Skin epidermis (tissue), 12 donors: ENCODE measurements at regions not wholly inside any gene's neighbourhood (a gene's known extent, or its start where the extent isn't known, plus 50 kb on each side); places are given as distances from the start of the nearest gene placed in this dataset.

Experiments used
- H3K27ac ChIP-seq, 21 experiments: fragments of 200-600 bp; sonication (generic) in 11 of 21; one replicate each; pipeline ENCODE4 v1.5.0; 2020; ENCODE audit warnings: mild to moderate bottlenecking in 3 of 21, inconsistent platforms in 2 of 21, moderate library complexity in 2 of 21
- H3K4me3 ChIP-seq, 7 experiments: fragments of 200-600 bp; sonication (generic) in 2 of 7; one replicate each; pipeline ENCODE4 v1.5.0; 2020; ENCODE audit warnings: inconsistent platforms in 2 of 7, mild to moderate bottlenecking in 2 of 7, moderate library complexity in 1 of 7

DNA sequence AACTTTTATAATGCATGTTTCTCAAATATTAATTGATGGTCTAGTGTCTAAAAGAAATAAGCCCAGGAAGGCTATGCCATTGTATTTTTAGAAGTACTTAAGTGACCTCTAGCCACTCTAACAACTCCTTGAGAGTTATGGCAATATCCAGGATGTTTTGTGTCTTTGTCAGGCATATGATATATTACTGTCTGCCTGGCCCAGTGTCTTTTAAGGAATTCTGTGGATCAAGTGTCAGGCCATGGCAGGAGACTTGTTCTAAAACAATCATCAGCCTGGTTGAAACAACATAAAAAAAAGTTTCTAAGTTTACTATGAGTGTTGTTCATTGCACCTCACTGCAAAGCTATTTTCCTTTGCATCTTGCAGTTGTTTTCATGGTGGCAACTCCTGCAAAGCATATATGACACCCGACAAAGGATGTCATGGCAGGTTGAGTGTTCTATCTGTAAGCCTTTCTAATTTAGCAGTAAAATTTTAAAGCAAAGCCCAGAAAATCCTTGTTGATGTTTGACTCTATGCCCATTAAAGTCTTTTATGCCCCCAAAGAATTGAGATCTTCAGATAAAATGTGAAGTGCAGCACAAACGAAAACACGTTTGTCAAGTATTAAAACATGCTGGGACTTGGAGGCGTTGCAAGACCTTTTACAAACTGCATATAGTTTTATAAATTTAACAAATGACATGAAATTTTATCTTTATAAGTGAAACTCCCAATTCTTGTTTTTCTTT is 89.5 kb upstream of the SLC38A2 start:
- Histone ChIP-seq H3K4me3 (no peak overlapping the region), H3K27ac (peak overlapping the region in 9 of 21 experiments; percentile 31 to 66 (median 38))

DNA sequence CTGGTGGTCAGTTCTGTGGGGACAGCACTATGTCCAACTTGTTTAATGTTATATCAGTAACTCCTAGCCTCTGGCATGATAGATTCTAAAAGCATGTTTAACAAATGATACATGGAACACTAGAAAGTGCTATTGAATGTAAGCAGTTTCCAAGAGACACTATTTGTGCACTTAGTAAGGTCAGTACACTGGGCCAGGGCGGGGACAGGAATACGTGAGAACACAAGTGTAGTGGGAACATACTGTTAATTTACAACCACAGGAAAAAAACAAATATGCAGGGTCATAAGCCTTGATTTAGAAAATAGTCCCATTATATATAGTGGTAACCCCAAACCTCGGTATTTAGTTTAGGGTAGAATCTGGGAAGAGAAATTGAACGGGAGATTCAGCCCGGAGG is 88.9 kb upstream of the SLC38A2 start:
- Histone ChIP-seq H3K27ac (peak overlapping the region in 3 of 21 experiments; percentile 39 to 49 (median 44)), H3K4me3 (no peak overlapping the region)

DNA sequence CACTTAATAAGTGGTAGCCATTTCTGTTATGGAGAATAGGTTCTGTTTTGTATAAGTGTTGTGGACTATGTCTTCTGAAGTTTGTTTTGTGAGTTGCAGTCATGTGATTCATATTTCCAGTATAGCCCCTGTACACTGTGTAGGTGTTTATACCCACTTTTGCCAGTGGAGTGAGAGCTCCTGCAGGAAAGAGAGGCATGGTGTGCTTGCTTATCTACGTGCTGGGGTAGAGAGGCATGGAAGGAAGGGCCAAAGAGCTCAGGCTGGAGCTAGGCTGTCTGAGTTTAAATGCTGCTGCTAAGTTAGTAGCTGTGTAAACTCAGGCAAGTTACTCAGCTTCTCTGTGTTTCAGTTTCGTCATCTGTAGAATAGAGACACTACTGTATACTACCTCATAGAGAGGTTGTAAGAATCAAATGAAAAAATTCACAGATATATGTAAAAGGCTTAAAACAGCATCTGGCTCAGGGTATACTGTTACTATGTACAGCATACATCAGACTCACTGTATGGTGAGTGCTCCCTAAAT is 88.2 kb upstream of the SLC38A2 start:
- peak overlapping the region in 3 of 21 experiments; percentile 2 to 8 (median 2) for H3K27ac ChIP-seq
- no peak overlapping the region for H3K4me3 ChIP-seq

DNA sequence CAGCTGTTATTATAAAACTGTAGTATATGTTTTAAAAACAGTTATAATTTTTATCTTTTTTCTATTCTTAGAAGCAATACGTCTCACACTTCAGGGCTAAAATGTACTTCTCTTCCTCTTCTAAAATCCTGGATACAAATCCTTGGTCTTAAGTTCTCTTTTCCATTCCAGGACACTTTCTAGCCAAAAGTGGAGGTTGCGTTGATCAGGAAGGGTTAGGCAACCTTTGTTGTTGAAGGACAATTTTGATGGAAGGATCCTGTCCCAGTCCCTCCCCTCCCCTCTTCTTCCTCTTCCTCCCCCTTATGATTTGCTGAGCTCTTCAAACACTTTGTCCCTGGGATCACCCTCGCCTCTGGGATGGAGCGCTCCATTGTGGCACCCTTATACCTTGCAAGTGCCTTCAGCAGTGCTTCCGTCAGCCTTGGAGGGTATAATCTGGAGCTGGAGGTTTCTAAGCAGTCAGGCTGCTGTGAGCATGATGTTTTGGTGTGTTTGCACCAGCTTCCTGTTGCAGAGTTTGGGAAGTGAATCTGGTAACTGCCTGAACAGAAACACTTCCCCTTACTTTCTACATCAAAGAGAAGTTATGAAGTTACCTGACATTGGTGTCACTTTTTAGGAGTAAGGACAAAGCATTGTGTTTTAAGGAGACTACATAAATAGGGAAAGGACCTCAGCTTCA is 87.4 kb upstream of the SLC38A2 start:
- Histone ChIP-seq H3K4me3 (no peak overlapping the region), H3K27ac (peak overlapping the region in 5 of 21 experiments; percentile 27 to 48 (median 28))

DNA sequence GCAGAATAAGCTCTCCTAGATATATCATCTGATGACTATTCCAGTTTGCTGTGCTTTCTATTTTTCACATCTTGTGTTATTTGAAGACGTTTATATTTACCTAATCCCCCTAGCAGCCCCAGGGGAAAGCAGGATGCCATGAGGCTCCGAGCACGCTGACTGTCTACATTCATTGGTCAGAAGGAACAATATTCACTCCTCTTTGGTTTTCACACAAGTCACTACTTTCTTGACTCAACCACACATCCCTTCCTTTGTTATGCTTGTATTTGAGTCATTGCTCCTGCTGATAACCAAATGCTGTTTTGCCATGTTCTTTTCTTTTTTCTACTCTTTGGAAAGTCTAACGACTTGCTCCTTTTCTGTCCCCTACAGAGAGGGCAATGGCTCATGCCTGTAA is 86.5 kb upstream of the SLC38A2 start:
- Histone ChIP-seq H3K27ac (peak overlapping the region in 2 of 21 experiments; percentile 9 to 48), H3K4me3 (no peak overlapping the region)

DNA sequence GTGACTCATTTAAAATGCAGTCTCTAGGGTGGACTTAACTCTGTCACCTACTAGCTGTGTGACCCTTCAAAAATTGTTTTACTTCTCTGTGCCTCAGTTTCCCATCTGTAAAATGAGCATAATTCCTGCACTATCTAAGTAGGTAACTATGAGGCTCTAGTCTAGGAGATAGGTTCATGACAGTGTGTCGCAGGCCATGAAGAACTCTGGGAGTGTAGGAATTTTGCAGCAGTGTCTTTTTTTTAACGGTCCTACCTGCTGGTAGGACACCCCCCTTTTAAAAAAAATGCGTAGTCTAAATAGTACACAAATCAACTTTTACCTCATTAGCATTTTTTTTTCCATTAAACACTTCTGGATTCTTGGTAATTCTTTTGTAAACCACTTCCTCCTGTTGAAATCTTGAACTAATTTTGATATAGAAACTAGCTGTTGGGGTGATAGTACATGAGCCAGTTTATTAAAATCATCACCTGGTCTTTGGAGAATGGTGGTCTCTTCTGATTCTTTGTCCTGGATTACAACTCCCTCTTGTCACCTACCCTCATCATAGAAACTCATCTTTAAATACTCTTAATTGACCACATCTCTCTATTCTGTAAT is 86.0 kb upstream of the SLC38A2 start:
- Histone ChIP-seq H3K4me3 (no peak overlapping the region), H3K27ac (peak overlapping the region in 1 of 21 experiments; percentile 21)

DNA sequence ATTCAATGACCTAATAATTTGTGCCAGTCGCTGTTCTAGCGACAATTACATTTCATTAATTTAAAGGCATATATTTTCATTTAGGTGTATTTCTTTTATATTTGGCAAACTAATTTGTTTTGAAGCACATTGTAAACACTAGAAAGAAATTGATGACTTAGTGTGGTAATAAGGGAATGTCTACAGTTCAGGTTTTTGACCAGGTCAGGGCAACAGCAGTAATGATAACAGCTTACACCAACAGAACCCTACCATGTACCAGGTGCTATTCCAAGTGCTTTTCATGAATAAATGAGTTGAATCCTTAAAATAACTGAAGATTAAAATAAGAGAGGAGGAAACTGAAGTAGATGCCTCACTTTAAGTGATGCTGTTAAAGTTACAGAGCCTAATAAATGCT is 85.4 kb upstream of the SLC38A2 start:
- H3K4me3 ChIP-seq: no peak overlapping the region
- no peak overlapping the region for H3K27ac ChIP-seq

DNA sequence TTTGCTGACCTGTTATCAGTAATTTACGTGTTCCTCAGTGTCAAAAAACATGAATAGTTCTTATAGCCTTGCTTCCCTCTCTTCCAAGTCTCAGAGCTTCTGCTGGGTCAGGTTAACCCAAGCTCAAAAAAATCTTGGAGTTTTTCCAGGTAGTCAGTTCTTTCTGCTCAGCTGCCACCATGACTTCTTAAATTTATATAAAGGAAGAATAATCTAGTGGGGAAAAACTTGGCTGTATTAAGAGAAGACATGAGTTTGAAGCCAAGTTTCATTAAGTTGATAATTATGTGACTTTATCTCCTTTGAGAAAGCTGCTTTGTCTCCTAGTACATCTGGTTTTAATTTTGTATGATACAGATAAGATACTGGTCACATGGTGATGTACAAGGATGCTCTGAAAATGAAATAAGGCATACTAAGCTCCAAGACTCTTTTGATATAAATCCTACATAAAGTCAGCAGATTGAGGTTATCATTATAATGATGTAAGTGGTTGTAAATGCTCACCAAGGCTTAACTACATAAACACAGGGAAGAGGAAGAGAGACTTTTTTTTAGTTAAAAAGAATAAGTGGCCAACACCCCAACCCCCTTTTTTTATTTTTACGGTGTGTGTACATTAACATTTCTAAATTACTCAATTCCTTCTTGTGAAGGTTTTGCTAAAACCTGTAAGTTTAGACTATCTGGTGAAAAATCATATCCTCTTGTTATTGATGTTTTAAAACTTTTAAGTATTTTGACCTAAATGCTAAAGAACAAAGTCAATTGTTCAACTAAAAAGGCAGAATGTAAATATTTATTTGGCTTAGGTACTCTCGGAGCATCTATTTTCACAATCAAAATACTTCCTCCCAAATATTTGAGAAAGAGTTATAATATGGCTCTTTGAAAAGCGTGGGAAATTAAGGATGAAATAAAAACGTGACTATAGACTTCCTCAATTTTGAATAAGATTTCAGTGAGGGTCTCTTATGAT is 84.1 kb upstream of the SLC38A2 start:
- Histone ChIP-seq H3K27ac (peak overlapping the region in 6 of 21 experiments; percentile 2 to 37 (median 24)), H3K4me3 (no peak overlapping the region)

DNA sequence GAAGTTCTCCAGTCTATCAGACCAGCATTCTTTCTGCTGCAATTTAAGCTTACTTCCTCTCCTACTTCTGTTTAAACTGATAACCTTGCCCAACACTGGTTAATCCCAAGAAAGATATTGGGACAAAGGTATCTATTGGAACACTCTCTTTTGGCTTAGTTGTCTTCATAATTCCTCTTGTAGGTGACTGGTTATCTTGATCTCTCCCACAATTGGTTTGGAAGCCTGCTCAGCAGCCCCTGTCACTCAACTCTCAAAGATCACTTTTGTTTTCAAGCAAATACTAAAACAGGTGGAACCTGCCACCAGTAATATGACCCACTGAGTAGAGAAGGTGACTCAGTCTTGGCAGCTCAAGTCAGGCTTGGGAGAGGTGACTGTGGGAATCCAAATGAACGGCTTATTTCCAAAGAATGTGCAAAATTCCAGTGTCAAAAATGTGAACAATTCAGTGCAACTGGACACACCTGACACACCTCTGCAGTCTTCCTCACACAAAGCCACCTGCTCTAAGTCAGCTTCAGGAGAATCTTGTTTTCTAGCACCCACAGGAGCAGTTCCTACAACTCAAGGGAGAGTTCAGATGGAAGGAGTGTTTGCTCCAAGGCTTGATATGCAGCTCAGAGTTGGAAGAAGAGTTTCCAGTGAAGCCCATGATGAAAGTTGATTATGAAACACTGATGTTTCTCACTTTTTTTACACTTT is 83.2 kb upstream of the SLC38A2 start:
- Histone ChIP-seq H3K4me3 (no peak overlapping the region), H3K27ac (peak overlapping the region in 7 of 21 experiments; percentile 2 to 37 (median 20))

DNA sequence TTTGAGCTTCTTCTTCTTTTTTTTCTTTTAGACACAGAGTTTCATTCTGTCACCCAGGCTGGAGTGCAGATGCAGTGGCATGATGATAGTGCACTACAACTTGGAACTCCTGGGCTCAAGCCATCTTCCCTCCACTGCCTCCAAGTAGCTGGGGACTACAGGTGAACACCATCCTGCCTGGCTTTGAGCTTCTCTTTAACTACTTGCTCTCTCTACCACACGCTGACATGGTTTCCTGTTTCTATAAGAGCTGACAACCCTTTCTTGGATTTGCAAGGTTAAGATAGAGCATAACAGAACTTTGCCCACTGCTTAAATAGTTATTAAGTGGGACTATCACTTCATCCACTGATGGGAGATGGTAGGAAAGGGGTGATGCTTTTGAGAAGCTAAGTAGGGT is 82.4 kb upstream of the SLC38A2 start:
- Histone ChIP-seq H3K4me3 (no peak overlapping the region), H3K27ac (no peak overlapping the region)

DNA sequence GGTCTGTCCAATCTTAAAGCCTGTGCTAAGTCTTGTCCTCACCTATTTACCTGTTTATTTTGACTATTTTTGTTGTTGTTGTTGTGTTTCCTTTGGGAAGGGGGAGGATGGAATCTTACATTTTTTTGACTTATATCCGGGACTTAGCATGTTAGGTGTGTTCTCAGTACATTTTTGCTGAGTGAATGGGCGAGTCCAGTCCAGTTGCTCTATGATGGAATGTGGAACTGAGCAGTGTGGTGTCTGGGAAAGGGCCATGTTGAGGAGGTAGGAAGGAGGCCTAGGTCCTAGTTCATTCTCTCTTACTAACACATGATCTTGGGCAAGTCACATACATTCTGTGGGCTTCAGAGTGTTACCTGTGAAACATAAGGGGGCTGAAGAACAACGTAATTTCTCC is 80.9 kb upstream of the SLC38A2 start:
- Histone ChIP-seq H3K27ac (peak overlapping the region in 9 of 21 experiments; percentile 5 to 61 (median 36)), H3K4me3 (no peak overlapping the region)

DNA sequence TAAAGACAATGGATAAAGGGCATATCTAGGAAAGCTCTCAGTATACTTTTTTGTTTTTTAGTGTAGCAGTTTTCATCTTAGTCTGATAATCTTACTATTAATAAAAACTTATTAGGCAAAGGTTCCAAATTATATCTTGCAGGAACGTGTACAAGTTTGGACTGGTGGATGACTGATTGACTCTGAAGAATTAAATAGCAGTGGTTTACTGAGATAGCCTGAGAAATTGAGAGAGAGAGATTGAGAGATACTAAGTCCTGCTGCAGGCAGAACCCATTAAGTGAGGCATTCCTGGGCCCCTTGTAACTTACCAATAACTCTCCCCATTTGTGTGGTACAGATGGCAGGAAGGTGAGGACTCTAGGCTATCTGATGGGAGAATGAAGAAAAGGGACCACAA is 80.2 kb upstream of the SLC38A2 start:
- H3K27ac ChIP-seq: peak overlapping the region in 9 of 21 experiments; percentile 5 to 61 (median 36)
- H3K4me3 ChIP-seq: no peak overlapping the region

DNA sequence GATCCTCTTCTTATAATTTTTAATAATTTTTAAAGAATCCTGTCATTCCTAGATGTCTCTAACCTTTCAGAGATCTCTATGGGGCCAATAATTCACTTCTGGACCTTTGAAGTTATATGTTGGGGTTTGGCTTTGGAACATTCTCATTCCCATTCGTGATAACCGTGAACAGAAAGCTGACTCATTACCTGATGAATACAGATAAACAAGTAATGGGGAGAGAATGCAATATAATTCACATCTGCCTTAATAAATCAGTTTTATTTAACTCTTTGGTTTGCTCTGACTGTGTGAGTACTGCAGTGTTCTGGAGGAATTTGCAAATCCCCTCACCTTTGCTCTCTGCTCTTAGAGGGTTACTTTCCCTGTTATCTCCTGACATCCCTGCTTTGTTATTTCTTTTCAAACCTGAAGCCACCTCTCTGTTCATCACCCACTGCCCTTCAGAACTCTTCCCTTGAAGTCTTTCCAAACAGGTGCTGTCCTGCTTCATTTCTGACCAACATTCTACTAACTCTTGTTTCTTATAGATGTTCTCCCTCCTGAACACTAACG is 79.6 kb upstream of the SLC38A2 start:
- peak overlapping the region in 9 of 21 experiments; percentile 5 to 43 (median 15) for H3K27ac ChIP-seq
- no peak overlapping the region for H3K4me3 ChIP-seq

DNA sequence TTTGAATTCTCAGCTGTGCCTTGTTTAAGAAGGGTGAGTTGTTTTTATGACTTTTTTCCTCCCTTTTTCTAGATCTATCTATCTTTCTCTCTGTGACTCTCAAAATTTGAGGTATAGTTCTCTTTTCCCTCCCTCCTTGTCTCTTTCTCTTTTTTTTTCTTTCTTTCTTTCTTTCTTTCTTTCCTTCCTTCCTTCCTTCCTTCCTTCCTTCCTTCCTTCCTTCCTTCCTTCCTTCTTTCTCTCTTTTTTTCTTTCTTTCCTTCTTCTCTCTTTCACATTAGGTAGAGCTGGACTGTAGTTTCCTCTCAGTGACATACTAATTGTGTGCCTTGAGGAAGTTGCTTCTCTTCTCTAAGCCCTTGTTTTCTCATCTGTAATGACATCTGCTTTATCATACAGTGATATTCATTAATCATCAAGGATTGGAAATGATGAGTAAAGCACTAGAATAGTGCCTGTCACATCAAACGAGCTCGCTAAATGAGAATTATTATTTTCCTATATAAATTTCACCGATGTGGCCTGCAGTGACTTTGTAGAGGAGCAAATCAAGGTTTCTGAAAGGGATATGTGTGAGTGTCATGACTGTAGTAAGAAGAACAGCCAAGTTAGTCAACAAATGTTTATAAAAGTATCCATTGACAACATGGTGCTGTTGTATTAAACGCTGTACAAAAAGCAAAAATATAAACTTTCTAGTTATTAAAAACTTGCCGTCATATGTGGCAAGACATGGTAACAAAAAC is 78.9 kb upstream of the SLC38A2 start:
- H3K4me3 ChIP-seq: no peak overlapping the region

DNA sequence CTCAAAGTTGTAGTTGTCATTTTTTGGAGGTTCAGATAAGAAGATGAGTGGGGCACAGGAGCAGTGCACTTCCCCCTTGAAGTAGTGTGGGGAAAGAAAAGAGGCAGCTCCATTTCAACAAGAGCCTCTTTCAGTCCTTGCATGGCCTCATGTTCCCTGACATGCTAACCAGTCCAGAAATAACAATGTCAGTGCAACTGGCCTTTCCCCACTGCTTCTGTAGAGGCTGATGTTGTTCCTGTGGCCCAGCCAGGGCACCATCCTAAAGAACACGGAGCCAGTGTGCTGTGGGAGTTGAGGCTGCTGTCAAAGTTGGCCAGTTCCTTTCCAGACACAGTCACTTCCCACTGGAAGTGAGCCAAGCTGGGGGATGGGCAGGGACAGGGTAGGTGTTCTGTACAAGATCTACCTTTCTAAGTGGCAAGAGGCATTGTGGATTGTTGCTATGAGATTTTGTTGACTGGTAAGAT is 77.7 kb upstream of the SLC38A2 start:
- Histone ChIP-seq H3K4me3 (no peak overlapping the region), H3K27ac (peak overlapping the region in 9 of 21 experiments; percentile 8 to 56 (median 27))

More for the DNA sequence above, 78.9 kb upstream of the SLC38A2 start:
- H3K27ac ChIP-seq: peak overlapping the region in 7 of 21 experiments; percentile 0 to 44 (median 27)

DNA sequence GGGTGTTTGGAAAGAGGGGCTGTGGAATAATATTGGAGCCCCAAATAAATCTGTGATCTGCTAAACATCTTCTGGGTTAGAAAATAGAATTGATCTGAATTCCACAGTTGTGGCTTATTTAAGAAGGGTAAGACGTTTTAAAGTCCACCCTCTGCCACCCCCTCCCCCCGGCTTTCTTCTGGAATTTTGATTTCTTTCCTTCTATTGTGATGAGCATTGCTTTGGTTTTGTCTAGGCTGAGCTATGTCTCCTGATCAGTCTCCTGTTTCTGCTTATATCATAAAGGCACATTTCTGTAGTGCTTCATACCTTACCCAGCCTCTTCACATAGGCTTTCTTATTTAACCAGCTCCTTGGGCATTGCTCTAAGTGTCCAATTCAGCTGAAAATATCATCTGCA is 77.3 kb upstream of the SLC38A2 start:
- H3K27ac ChIP-seq: peak overlapping the region in 5 of 21 experiments; percentile 8 to 56 (median 28)

DNA sequence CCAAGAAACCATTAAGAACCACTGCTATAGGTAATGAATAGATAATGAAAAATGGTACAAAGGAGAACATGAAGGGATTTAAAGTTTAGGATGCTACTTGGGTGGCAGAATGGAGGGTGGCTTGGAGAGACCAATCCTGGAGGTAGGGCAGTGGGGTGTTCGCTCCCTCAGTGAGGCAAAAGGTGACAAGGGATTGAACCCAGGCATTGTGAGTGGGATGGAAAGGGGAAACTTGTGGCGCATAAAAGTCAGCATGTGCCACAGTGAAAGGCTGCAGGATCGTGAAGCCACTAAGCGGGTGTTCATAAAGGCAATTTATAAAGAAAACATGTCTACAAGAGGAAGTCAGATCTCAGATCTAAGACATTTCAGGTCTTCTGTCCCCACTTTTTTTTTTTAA is 76.7 kb upstream of the SLC38A2 start:
- no peak overlapping the region for H3K4me3 ChIP-seq
- H3K27ac ChIP-seq: no peak overlapping the region

More for the DNA sequence above, 77.3 kb upstream of the SLC38A2 start:
- no peak overlapping the region for H3K4me3 ChIP-seq
